CD4-positive, alpha-beta T cell treated with Interleukin-6 for 4 hours (primary cell): ENCODE measurements at regions not wholly inside any gene's neighbourhood (a gene's known extent, or its start where the extent isn't known, plus 50 kb on each side); places are given as distances from the start of the nearest gene placed in this dataset.
"Not testable (repeated sequence)": the region's sequence is repeated elsewhere in the genome, so short reads cannot be mapped to it uniquely, and the experiment has no call there.

Source experiments
- DNase-seq: peaks from one replicate; pipeline ENCODE4 v3.0.0-alpha.2; 2020; ENCODE audit warnings: mixed read lengths

GRCh38 chr14:106308839-106309389 lies 782.5 kb downstream of the TMEM121 start:
- DNase-seq = peak; percentile 75

- no peak for DNase-seq
These were observed 783.0 kb downstream of the TMEM121 start for GRCh38 chr14:106309423-106309822.

- DNase-seq = no peak
These were observed 789.1 kb downstream of the TMEM121 start for GRCh38 chr14:106315436-106315835.

- no peak for DNase-seq
These were observed 791.2 kb downstream of the TMEM121 start for GRCh38 chr14:106317593-106317992.

GRCh38 chr14:106318700-106319099 lies 792.3 kb downstream of the TMEM121 start:
- DNase-seq = peak; percentile 69

GRCh38 chr14:106323970-106324369 lies 797.6 kb downstream of the TMEM121 start:
- peak; percentile 33 for DNase-seq

- no peak for DNase-seq
These were observed 800.9 kb downstream of the TMEM121 start for GRCh38 chr14:106327234-106327633.

GRCh38 chr14:106327702-106328353 lies 801.4 kb downstream of the TMEM121 start:
- DNase-seq = not testable (repeated sequence)

GRCh38 chr14:106329243-106329642 lies 802.9 kb downstream of the TMEM121 start:
- DNase-seq = not testable (repeated sequence)

- not testable (repeated sequence) for DNase-seq
These were observed 803.8 kb downstream of the TMEM121 start for GRCh38 chr14:106329987-106330774.

- DNase-seq = peak; percentile 26
These were observed 808.2 kb downstream of the TMEM121 start for GRCh38 chr14:106334428-106335109.

GRCh38 chr14:106335110-106335429 lies 808.7 kb downstream of the TMEM121 start:
- DNase-seq = not testable (repeated sequence)

GRCh38 chr14:106338775-106339174 lies 812.4 kb downstream of the TMEM121 start:
- not testable (repeated sequence) for DNase-seq

- not testable (repeated sequence) for DNase-seq
These were observed 814.3 kb downstream of the TMEM121 start for GRCh38 chr14:106340658-106341057.

GRCh38 chr14:106341161-106341560 lies 814.8 kb downstream of the TMEM121 start:
- DNase-seq = not testable (repeated sequence)

- no peak for DNase-seq
These were observed 817.2 kb downstream of the TMEM121 start for GRCh38 chr14:106343626-106344025.

GRCh38 chr14:106344065-106344614 lies 817.8 kb downstream of the TMEM121 start:
- not testable (repeated sequence) for DNase-seq

- not testable (repeated sequence) for DNase-seq
These were observed 818.6 kb downstream of the TMEM121 start for GRCh38 chr14:106344791-106345479.

GRCh38 chr14:106346084-106346483 lies 819.7 kb downstream of the TMEM121 start:
- no peak for DNase-seq

- no peak for DNase-seq
These were observed 820.3 kb downstream of the TMEM121 start for GRCh38 chr14:106346534-106347290.

- DNase-seq = no peak
These were observed 821.0 kb downstream of the TMEM121 start for GRCh38 chr14:106347291-106347778.
